ENCODE measurements at regions not wholly inside any gene's neighbourhood (a gene's known extent, or its start where the extent isn't known, plus 50 kb on each side); places are given as distances from the start of the nearest gene placed in this dataset.
"Not testable (repeated sequence)": the region's sequence is repeated elsewhere in the genome, so short reads cannot be mapped to it uniquely, and the experiment has no call there.

DNA sequence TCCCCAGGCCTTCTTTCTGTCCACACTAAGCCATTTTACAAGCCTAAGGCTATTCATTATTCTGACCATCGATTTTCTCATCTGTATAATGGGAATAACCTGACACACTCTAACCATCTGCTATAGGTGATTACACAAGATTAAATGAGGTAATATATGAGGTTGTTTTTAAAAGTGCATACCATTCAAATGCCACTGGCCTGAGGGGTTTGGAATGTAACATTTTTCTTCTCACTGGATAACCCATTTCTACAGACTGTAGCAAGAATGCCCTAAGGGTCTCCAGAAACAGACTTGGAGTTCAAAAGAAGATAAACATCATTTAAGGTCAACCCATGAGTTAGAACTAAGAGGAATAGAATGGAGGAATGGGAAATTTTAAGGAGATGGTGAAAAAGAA is 111.7 kb upstream of the SETBP1 start:
- DNase-seq: no peak

DNA sequence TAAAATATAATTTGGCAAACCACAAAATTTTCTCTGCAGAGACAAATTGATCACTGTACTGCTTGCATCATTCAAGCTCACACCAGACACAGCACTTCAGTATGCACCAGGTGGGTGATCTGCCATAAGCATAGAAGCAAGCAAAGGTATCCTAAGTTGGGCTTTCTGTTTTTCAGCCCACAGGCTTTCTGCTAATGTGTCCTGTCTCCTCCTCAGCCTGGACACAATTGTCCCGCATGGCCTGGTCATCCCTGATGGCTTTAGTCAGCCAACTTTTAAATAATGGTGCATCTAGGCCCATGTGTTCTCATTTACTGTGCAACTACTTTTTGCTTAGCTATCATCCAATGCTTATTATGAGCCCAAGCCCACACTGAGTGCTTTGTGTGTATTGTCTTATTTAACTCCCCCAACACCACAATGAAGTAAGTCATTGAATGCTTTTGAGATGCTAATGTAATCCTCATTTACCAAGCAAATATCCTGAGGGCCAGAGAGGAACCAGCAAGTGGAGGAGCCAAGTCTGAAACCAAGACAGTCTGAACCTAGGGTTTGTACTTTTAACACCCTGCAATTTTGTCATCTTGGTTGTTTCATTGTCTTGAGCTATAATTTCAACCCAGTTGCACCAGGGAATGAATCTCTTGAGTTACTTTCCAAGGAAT is 111.2 kb upstream of the SETBP1 start:
- no peak for DNase-seq

GRCh38 chr18:44579028-44579702 is 101.5 kb upstream of the SETBP1 start:
- DNase-seq: peak; percentile 20

- no peak for DNase-seq
These were observed 100.9 kb upstream of the SETBP1 start for GRCh38 chr18:44579745-44580144.

DNA sequence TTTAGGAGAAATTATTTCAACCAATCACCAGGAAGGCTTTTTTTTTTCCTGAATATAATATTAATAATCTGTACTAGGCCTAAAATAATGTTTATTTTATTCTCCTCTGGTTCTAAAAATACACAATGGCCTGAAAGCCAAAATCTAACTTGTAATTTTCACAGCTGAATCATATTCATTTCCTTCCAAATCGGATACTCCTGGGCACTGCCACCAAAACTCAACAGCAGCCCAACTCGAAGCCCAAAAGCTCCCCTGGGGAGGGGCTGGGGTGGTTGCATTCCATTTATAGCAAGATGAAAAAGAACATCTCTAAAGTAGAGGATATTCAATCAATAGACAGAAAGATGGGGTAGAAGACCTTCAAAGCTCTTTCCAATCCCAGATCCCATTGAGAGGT is 100.5 kb upstream of the SETBP1 start:
- no peak for DNase-seq

GRCh38 chr18:44580782-44581181 is 99.9 kb upstream of the SETBP1 start:
- DNase-seq: not testable (repeated sequence)

- DNase-seq: no peak
These were observed 98.2 kb upstream of the SETBP1 start for GRCh38 chr18:44582456-44582855.

- no peak for DNase-seq
These were observed 95.8 kb upstream of the SETBP1 start for GRCh38 chr18:44584900-44585299.

DNA sequence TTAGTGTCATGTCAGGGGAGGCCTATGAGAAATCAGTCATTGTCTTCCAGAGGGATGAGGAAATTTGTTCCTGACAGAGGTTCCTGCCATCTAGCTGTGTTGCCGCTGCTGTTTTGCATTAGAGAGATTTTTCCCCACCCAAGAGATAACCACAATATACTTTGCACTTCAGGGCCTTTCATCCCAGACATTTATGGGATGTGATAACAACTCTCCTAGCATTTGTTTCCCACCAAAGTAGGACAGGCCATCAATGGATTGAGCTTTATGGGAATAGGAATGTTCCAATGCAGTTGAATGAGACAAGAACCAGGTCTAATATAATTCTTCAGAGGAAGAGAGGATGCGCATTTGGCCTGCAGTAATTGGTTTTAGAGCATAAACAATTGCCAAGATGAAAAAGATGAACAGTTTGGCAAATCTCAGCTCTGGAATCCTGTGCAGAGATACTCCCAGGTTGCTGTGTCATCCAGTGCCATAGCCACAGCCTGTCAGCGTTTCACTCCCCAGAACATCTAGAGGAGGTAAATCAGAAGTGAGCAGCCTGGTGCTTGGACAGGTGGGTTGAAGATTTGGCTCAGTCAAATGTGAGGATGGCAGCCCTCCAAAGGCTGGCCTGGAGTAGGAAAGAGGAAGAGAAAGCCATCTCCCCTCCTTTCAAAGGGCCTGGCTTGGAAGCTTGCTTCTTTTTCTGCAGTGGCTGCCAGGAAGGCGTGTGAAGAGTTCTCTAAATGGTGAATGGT is 93.7 kb upstream of the SETBP1 start:
- DNase-seq: no peak

- no peak for DNase-seq
These were observed 92.2 kb upstream of the SETBP1 start for GRCh38 chr18:44588508-44588907.

DNA sequence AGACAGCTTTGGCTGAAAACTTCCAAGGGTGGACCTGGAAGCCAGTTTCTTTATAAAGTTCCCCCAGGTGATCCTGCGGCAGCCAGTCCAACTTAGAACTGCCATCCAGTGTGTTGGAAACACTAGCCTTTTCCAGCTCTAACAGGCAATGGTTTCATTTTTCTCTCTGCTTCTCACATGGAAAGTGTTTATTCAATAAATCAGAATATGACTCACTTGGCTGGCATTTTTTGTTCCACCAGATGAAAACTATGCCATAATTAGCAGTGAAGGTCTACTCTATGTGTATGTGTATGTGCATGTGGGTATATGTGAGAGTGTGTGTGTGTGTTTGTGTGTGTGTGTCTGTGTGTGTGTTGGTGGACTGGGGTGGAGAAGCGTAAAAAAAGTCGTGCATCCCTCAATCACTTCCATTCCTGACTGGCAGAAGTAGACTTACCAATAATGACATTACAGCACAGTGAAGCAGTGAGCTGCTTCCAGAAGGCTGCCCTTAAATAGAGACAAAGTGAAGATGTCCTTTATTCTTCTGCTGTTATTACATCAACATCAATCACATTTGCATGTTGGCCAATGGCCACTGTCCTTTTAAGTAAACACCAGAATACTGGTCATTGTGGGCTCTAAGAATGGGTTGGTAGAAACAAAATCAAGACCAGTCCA is 90.9 kb upstream of the SETBP1 start:
- no peak for DNase-seq

DNA sequence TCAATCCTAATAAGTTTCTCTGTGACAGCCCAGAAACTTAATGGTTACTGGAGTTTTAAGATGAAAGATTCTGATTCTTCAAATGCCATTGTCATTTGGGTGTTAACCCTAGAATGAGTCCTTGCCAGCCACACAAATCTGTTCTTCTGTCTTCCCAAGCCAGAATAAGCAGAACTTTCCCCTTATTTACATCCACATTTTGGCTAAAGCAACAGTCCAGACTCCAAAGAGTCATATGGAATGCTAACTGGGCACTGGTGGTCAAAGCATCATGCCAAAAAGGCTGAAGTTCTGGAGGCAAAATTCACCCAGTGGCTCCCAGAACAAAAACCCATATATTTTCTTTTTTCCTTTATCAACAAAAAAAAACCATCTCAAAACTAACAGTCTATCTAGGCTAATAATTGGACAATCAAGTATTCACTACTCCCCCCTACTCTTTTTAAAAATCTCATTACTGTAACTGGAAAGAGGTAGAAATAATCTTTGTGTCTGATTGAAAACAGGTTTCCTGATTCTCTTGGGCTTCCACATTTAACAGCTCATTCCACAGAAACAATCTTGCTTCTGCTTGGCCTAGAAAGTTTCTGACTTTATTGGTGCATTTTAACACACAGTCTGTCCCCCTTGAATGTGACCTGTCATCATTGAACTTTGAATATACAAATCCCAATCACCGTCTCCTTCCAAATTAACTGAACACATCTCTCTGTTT is 89.6 kb upstream of the SETBP1 start:
- no peak for DNase-seq

GRCh38 chr18:44592639-44593038 is 88.0 kb upstream of the SETBP1 start:
- no peak for DNase-seq

DNA sequence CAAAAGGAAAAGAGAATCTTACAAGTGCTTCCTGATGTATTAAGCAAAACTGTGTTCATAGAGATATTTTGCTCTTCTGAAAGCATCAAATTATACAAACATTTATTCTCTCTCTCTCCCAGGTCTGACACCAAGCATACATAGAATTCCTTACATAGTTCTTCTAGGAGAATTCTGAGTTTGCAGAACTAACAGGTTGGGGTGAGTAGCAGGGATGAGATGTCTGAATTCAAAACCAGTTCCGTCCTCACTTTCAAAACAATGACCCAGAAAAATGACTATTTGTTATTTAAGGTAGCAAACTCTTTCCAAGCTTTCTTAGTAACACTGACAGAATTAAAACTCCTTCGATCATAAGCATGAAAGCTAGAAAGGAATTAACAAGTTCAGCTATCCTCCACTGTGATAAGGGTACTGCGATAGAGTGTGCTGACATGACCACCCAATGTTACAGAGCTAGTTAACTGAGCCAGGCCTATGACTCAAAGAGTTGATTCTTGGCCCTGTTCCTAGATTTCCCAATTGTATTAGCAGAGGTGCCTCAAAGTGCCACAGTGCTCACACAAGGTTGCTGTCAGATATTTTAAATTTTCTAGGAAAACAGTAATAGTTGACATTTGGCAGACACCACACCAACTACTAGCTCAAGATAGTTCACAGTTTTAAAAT is 85.8 kb upstream of the SETBP1 start:
- no peak for DNase-seq

DNA sequence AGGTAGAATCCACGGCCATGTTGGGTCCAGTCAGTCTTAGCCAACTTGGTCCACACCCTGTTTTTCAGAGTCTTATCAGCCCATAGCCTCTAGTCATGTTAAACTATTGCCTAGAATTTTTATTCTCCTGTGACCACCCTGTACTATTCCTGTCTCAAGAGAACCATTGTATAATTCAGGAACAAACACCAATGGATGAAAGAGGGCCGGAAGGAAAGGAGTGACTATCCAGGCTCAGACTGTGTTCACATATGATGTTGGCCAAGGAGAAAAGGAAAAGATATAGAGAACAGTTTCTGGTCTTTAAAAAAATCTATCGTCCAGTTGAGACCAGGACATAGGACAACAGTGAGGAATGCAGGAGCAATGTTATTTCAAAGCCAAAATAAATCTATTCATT is 82.9 kb upstream of the SETBP1 start:
- DNase-seq: no peak

DNA sequence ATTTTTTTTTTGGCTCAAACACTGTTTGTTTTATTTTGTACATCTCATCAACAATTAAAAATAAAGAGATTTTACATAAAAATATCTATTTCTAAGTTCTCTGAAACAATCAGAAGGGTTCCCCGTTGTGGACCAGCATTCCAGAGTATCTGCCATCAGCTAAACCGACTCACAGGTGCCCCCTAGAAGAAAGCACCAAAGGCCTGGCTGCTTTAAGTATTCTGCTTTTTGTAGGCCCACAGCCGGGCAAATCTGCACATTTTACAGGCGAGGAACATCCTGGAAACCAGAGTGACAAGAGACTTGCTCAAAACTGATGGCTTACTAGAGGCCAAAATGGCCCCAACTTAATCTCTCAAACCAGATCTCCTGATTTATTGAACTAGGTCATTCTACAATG is 82.2 kb upstream of the SETBP1 start:
- DNase-seq: no peak

DNA sequence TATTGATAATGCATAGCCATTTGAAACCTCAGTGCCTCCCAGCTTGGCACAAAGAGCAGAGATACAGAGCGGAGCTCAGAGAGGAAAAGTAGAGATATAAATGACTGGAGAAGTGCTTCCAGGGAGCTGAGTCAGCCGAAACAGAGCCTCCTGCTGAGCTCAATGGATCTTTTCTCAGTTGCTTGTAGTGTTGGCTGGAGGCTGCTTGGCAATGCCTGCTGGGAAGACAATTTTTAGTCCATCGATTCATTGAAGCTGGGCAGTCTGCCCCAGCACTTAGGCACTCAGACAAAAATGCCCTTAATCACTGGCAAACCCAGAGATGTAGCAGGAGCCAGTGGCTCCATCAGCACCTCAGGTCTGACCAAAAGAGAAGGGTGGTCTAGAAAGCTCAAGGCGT is 81.3 kb upstream of the SETBP1 start:
- no peak for DNase-seq

DNA sequence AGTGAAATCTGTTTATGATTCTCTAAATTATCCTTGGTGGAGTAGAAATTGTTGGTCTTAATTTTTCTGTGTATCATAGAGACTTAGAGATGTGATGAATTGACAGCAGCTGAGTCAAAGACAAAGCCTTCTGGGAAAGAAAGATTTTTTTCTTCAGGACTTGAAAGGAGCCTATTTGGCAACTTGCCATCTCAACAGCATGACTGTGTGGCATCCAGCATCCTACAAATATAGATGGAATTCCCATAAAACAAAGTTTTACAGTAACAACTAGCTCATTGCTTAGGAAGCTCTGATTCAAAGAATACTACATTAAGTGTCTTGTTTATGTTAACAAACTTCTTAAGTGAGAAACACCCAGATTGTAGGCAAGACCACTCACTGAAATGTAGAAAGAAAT is 79.2 kb upstream of the SETBP1 start:
- DNase-seq: no peak

DNA sequence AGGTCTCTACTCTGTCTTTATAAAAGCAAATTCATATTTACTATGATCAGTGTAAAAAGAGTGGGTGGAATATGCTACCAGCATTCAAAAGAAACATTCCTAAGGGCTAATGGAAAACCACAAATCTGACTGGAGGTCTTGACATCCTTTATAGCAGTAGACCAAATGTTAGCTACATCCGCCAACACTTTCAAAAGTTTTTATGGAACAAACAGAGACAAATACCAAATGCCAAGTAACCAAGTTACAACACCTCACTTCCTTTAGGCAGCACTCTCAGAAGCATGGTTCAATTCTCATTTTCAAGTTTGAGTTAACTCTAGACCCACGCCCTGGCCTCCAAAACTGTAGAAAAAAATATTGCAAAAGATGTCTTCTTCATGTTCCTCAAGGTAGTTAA is 78.3 kb upstream of the SETBP1 start:
- DNase-seq: no peak

DNA sequence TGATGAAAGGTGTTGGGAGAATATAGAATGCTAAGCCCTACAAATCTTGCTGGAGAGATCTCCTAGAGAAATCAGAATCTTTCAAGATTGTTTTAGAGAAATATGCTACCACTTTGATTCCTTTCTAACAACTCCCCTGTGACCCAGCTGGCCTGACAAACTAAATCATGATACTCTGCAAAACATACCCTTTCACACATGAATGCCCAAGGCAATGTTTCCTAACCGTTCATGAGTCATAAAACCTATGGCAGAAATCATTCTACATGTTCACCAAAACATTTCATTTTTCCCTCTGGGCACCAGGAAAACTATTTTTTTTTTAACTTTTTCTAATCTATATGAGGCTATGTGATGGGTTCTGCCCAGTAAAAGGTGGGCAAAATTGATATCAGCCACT is 77.8 kb upstream of the SETBP1 start:
- DNase-seq: no peak

DNA sequence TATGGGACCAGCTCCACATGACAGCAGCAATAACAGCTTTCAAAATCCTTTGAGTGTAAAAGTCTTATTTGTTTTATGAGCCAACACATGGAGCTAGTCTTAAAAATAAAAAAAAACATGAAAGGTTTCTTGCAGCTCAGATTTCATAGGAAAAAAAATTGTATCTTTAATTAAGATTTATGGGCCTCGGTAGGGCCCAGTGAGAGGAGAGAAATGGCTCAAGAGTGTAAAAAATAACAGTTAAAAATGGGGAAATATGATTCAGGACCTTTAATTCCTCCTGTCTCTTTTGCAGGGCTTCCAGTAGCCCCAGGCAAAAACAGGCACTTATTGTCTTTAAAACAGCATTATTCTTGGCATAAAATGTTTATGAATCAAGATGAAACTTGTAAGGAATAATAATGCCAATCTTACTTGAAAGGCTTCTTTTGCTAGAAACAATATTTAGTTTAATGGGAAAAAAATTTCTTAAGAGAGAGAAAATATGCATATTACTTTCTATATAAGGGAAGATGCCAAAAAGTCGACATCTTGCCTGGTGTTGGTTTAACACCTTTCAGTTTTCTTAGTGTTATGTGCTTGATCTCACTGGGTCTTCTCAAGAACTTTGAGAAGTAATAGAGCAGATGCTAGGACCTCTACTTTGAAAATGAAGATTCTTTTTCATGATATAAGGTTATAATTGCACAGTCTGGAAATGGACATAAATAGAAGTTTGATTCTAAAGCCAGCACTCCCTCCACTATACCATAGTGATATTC is 71.3 kb upstream of the SETBP1 start:
- DNase-seq: no peak

GRCh38 chr18:44620812-44621211 is 59.9 kb upstream of the SETBP1 start:
- DNase-seq: no peak

Data from CD4-positive, alpha-beta T cell treated with Interleukin-10 for 1 hour (primary cell).